MCF 10A (cell line): ENCODE measurements at regions not wholly inside any gene's neighbourhood (a gene's known extent, or its start where the extent isn't known, plus 50 kb on each side); places are given as distances from the start of the nearest gene placed in this dataset.

Source experiments
- BruUV-seq: library from RNA; stranded (reverse); fragments of 400-500 nt; replicated peaks from 2 replicates; lab custom pipeline; 2021; lab: Mats Ljungman, UMichigan
- CTCF ChIA-PET: fragments of 300-600 bp; sonication (Branson Sonifier 250); formaldehyde crosslinking; extraction: SDS; loops from one replicate; lab custom pipeline; 2021; ENCODE audit warnings: antibody characterized with exemption, inconsistent platforms; lab: Yijun Ruan, JAX
- POLR2A ChIA-PET: fragments of 300-600, 350-650 bp; sonication (Branson Sonifier 250); formaldehyde crosslinking; extraction: SDS; loops from one replicate; lab custom pipeline; 2020; ENCODE audit warnings: antibody characterized with exemption, inconsistent platforms; lab: Yijun Ruan, JAX
- DNase-seq: peaks from one replicate; pipeline ENCODE4 v3.0.0-alpha.2; 2018; ENCODE audit not compliant: unreplicated experiment
- H3K27ac Mint-ChIP-seq: one replicate; pipeline ENCODE4 v1.8.0; 2022; ENCODE audit warnings: mild to moderate bottlenecking, low read depth, mixed read lengths; ENCODE audit not compliant: unreplicated experiment
- H3K27me3 Mint-ChIP-seq: one replicate; pipeline ENCODE4 v1.8.0; 2022; ENCODE audit warnings: mixed read lengths; ENCODE audit not compliant: insufficient read depth, unreplicated experiment
- H3K36me3 Mint-ChIP-seq: one replicate; pipeline ENCODE4 v1.8.0; 2022; ENCODE audit warnings: mild to moderate bottlenecking, moderate library complexity, mixed read lengths; ENCODE audit not compliant: insufficient read depth, unreplicated experiment
- H3K4me1 Mint-ChIP-seq: one replicate; pipeline ENCODE4 v1.8.0; 2022; ENCODE audit warnings: mixed read lengths; ENCODE audit not compliant: insufficient read depth, unreplicated experiment
- H3K4me3 Mint-ChIP-seq: one replicate; pipeline ENCODE4 v1.8.0; 2022; ENCODE audit warnings: mild to moderate bottlenecking, moderate library complexity, mixed read lengths; ENCODE audit not compliant: unreplicated experiment
- H3K9me3 Mint-ChIP-seq: one replicate; pipeline ENCODE4 v1.8.0; 2022; ENCODE audit warnings: mixed read lengths; ENCODE audit not compliant: unreplicated experiment
- CTCF ChIP-seq: fragments of 200-600 bp; IDR thresholded peaks from one replicate; pipeline ENCODE4 v1.8.0; 2022; ENCODE audit warnings: antibody characterized with exemption, mild to moderate bottlenecking; ENCODE audit not compliant: unreplicated experiment
- intact Hi-C: fragments of 100-400 bp; cut with micrococcal nuclease; formaldehyde crosslinking; loops from 2 replicates; pipeline ENCODE4 v1.14.1; 2022

DNA sequence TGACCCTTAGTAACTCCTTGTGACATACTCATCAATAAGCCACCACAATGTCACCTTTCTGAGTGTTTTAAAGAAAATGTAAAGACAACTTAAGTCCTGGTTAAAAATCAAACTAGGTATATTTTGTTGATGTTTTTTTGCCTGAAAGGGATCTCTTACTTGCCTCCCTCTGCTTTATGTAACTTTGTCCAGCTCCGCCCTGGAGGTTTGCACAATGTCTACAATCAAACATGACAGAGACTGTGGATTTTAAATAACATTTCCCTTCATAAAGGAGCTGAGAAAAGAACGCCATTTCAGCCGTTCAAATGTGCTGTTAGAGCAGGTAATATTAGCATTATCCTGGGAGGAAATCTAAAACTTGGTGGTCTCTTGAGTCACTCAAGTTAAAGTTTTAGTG lies 613.9 kb downstream of the SOX5 start:
- DNase-seq, result no peak
- Mint-ChIP-seq H3K36me3 (no peaks in the 10 kb centered on the region), H3K27me3 (peaks cover 11% of the 10 kb centered on the region), H3K27ac (no peak overlapping the region), H3K9me3 (no peaks in the 10 kb centered on the region), H3K4me1 (no peaks in the 10 kb centered on the region), H3K4me3 (no peak overlapping the region)
- no peak for TF ChIP-seq CTCF
- BruUV-seq, result no TSS peak
- POLR2A ChIA-PET, result no interaction called here
- CTCF ChIA-PET, result interaction anchor here (0.6 kb wide), 1 partner anchor 139 kb away, joined by 3 read pairs; no protein-coding TSS in a partner anchor
- intact Hi-C loops, result no loop called here

- POLR2A ChIA-PET, result no interaction called here
- no peak overlapping the region for H3K4me3 Mint-ChIP-seq
- no peaks in the 10 kb centered on the region for H3K4me1 Mint-ChIP-seq
- H3K27me3 Mint-ChIP-seq, result peaks cover 19% of the 10 kb centered on the region
- no peak for DNase-seq
- intact Hi-C loops, result no loop called here
- TF ChIP-seq CTCF, result no peak
- BruUV-seq, result no TSS peak
- H3K27ac Mint-ChIP-seq, result no peak overlapping the region
- H3K36me3 Mint-ChIP-seq, result no peaks in the 10 kb centered on the region
- CTCF ChIA-PET, result no interaction called here
- no peaks in the 10 kb centered on the region for H3K9me3 Mint-ChIP-seq
These were observed 612.3 kb downstream of the SOX5 start for GRCh38 chr12:23337213-23337612.

DNA sequence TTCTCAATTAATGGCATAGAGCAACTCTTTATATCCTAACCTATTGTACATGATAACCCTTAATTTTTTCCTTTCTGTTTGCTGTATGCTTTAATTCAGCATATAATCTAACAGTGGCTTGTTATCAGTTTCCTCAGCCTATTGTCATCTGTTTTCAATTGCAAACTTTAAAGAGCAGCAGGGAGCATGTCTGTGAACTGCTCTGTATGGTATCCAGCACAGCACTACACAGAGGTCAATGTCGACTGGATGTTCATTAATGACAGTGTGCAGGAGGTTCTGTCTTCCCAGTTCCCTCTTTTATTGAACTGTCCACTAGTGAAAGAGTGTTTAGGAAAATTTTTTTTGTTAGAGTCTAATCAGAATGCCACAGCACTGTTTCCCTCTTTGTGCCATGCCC lies 609.1 kb downstream of the SOX5 start:
- Mint-ChIP-seq H3K4me3 (no peak overlapping the region), H3K27me3 (peaks cover 19% of the 10 kb centered on the region), H3K27ac (no peak overlapping the region), H3K36me3 (no peaks in the 10 kb centered on the region), H3K4me1 (no peaks in the 10 kb centered on the region), H3K9me3 (no peaks in the 10 kb centered on the region)
- no TSS peak for BruUV-seq
- intact Hi-C loops, result no loop called here
- DNase-seq, result no peak
- CTCF ChIA-PET, result interaction anchor here (0.6 to 0.7 kb wide), 3 partner anchors 9 to 811 kb away, joined by 3 read pairs; no protein-coding TSS in a partner anchor
- TF ChIP-seq CTCF, result no peak
- POLR2A ChIA-PET, result no interaction called here

- no peaks in the 10 kb centered on the region for H3K9me3 Mint-ChIP-seq
These were observed 607.1 kb downstream of the SOX5 start for GRCh38 chr12:23342407-23342806.

More at GRCh38 chr12:23342407-23342806, 607.1 kb downstream of the SOX5 start:
- no peak overlapping the region for H3K4me3 Mint-ChIP-seq
- no peak for DNase-seq
- intact Hi-C loops, result no loop called here
- peaks cover 19% of the 10 kb centered on the region for H3K27me3 Mint-ChIP-seq
- no peaks in the 10 kb centered on the region for H3K4me1 Mint-ChIP-seq
- no peak for TF ChIP-seq CTCF
- no peak overlapping the region for H3K27ac Mint-ChIP-seq
- no peaks in the 10 kb centered on the region for H3K36me3 Mint-ChIP-seq
- POLR2A ChIA-PET, result no interaction called here
- no TSS peak for BruUV-seq
- CTCF ChIA-PET, result no interaction called here
